HG03139 (cell line): ENCODE measurements at regions not wholly inside any gene's neighbourhood (a gene's known extent, or its start where the extent isn't known, plus 50 kb on each side); places are given as distances from the start of the nearest gene placed in this dataset.

Experiments
- ATAC-seq: cut with Tn5 transposase; IDR thresholded peaks from one replicate; pipeline ENCODE4 v1.9.1; 2021; ENCODE audit not compliant: unreplicated experiment

DNA sequence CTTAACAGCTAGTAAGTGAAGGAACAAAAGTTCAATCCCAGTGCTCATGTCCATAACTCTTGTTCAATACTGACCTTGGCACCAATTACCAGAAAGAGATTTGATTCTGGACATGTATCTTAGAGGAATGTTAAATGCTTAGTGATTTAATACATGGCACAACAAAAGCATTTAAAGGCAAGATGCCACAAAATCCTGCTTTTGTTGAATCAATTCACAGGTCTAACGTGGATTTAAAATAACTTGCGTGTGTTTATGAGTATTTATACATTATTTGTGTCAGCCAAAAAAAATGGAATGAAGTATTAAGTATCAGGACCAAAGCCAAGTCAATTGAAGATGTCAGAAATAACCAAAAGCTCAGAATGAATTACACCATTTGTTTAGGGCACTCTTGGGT is 85.4 kb upstream of the GIMD1 start:
- no peak for ATAC-seq

DNA sequence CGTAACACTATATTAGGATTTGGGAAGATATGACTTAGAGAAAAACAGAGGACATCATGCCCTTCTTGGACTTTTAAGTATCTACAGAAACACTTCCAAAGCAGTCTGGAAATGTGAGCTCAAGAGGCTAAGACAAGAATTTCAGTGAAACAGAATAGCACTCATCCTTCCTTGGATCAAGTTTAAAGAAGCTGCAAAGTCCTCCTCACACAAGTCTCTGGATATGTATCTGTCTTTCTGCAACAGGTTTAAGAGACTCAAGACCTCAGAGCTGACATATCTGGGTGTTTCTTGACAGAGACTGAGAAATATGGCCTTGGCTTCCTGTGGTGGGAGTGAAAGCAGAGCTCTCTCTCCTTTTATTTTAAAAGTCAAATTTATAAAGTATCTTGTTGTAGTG is 82.5 kb upstream of the GIMD1 start:
- ATAC-seq, result no peak

DNA sequence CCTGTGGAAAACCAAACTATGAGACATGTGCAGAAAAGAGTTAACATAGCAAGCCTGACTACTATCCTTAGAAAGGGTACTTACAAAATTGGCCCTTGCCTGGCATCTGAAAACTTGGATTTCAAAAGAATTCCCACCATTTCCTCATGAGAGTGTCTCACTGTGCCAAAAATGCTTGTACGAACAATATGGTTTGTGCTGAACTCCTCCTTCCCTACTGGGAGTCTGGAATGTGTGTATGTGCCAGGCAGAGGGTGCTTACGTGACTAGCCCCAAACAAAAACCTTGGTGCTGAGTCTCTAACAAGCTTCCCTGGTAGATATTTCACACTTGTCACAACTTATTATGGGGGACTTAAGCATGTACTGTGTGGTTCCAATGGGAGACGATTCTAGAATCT is 81.7 kb upstream of the GIMD1 start:
- ATAC-seq, result no peak

DNA sequence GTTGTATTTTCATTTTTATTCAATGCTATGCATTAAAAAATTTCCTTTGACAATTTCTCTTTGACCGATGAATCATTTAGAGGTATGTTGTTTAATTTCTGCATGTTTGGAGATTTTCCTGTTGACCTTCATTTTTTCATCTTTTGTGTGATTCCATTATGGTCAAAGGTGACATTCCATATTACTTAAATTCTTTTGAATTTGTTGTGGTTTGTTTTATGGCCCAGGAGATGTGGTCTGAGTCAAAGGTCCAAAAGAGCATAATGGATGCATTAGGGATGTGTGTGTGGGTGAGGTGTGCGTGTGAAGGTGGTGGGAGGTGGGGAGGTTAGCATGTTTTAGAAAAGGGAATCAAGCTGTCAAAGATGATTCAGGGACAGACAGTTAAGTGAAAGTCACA is 76.0 kb upstream of the GIMD1 start:
- no peak for ATAC-seq

DNA sequence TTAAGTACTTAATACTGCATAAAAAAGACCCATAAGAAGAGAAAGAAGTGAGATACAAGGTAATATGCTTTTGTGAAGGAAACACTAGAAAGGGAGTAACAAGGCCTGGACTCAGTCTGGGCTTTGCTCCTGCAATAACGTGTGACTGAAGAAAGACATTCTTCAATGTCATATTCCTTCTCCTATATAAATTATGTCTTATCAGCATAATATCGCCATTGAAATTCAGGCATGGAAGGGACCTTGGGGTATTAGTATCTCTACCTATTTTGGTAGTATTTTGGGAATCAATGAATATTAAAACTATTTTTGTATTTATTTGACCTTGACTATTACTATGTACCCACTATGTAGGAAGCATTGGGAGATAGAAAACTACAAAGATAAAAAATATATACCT is 62.2 kb upstream of the GIMD1 start:
- no peak for ATAC-seq

DNA sequence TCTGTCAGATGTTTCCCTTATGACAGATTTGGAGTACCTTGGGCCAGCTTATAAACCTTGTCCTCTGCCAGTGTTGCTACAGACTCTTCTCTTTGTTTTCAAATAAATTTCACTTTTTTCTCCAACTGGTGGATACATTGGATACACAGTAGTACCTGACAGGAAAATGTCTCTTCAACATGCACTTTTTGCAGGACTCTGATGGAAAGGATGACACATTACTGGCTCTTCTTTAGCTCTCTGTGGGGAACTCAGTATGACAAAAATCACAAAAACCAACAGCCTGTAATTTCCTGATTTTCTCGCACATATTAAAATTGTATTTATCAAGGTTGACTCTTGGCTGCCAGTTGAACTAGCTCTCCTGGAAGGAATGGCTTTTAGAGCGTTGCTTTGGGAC is 61.3 kb upstream of the GIMD1 start:
- no peak for ATAC-seq

DNA sequence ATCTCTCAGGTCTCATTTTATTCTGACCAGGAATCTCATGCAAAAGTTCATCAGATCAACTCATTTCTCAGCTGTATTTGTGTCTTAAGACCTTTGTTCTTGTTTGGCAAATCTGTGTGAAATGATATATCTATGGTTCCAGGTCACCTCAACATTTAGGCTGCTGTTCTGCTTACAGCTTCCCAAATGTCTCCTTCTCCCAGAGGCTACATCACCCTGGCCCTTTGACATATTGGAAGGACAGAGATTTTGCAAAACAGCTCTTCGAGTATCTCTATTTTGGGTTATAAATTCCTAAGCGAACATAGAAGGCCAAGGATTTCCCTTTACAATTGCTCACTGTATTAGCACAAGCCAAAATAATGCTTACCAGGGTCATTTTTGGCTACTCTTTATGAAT is 57.5 kb upstream of the GIMD1 start:
- ATAC-seq, result no peak

DNA sequence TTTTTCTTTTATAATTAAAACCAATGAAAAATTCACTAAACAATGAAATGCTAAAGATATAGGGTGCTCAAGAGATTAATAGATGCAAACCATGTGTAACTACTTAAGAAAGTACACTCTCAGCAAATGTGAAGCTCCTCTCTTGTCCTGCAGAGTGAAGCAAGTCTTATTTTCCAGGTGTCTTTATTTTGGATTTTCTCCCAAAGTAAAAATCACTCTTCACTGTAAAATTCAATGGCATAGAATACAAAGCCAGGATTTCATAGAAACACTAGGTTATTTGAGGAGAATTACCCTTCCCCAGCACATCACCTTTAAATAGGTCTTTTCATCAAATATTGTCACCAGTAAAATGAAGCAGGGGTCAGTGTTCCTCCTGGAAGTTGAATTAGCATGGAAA is 57.0 kb upstream of the GIMD1 start:
- no peak for ATAC-seq

DNA sequence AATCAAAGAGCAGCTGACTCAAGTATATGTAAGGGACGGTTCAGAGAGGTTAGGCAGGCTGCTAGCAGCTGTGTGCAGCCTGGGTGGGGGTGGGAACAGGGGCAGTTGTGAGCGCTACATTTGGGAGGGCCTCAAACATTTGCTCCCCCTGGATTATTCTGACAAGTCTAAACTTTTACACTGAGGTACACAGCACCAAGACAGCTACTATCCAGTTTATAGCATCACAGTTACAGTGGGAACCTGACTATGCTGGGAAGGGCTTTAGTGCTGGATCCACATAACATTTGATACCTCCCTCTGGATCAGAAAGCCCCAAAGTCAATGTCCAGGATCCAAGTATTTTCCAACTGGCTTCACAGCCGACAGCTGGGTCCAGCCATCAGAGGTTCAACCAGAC is 55.8 kb upstream of the GIMD1 start:
- ATAC-seq, result no peak

DNA sequence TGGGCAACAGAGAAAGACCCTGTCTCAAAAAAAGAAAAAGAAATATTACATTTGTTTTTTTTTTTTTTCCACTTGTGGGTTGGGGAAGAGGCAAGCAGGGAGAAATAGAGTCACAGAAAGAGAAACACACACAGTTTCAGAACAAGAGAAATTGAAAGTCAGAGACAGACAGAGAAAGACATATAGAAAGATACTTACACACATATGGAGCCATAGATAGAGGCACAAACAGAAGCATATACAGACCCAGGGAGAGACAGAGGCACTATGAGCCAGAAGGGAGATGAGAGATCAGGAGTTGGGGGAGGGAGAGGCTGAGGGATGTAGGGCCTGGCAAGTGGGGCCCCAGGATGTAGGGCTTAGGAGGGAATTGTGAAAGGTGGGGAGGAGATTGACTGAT is 55.2 kb upstream of the GIMD1 start:
- ATAC-seq, result no peak

DNA sequence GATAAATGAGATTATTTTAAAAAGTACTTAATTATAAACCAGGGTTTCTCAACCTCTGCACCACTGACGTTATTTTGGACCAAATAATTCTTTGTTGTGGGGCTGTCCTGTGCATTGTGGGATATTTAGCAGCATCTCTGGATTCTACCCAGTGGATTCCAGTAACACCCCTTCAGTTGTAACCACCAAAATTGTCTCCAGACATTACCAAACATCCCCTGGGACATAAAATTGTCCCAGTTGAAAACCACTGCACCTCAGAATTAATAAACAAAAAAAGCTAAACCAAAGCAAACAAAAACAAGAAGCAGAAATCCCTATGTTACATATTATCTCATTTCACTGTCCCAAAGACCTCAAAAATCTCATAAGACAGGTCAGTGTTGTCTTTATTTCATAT is 54.2 kb upstream of the GIMD1 start:
- ATAC-seq, result no peak

DNA sequence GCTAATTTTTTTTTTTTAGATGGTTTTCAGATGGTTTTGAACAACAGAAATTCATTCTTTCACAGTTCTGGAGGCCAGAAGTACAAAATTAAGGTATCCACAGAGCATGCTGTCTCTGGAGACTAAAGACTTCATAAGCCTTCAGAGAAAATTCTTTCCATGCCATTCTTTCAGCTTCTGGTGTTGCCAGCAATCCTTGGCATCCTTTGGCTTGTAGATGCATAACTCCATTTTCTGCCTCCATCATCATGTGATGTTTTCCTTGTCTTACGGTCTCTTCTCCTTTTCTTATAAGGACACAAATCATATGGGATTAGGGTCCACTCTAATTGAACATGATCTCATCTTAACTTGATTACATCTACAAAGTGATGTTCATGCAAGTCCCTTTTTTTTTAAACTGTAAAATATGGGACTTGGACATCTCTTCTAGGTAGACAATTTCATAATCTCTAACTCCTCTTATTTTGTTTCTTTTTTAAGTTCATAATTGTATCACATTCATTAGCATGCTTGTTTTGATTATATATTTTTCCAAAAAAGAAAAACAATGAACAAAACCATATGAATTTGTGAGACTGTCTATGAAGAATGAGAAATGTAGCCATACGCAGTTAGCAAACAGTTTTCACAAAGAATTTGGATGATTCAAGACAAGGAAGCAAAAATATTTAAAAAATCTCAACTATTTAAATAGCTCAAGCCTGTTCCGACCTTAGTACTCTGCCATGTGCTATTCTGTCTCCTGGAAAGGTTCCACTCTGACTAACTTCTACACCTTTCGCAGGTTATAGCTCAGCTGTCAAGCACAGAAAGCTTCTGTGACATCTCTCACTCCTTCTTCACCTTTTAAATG is 53.1 kb upstream of the GIMD1 start:
- no peak for ATAC-seq

DNA sequence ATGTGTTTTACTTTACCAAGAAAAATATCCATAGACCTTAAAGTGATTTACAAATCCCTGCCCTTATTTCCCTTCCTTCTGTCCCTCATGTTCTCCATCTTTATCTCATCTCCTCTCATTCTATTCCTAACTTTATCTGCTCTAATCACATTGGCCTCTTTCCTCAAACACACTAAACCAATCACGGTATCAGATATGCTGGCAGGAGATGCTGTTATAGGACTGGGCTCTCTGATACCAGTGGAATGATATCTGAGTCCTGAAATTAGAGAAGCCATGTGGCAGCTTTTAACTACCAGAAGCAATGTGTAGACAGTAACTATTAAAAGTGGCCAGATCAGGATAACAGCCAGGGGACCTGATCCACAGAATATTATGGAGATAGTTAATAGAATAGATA is 49.9 kb upstream of the GIMD1 start:
- ATAC-seq, result no peak
